SU-DHL-6 (cell line): ENCODE measurements at regions not wholly inside any gene's neighbourhood (a gene's known extent, or its start where the extent isn't known, plus 50 kb on each side); places are given as distances from the start of the nearest gene placed in this dataset.

Experiments used
- CTCF ChIP-seq: fragments of 200-600 bp; sonication (generic); IDR thresholded peaks from one replicate; pipeline ENCODE4 v1.5.1; 2017; ENCODE audit warnings: antibody characterized with exemption, mild to moderate bottlenecking, low read length, moderate library complexity; ENCODE audit not compliant: insufficient read depth, poor library complexity, severe bottlenecking
- EZH2phosphoT487 ChIP-seq: fragments of 200-600 bp; sonication (generic), shearing (Covaris generic); conservative IDR thresholded peaks from 2 replicates; pipeline ENCODE4 v1.6.1; 2018; ENCODE audit warnings: mild to moderate bottlenecking, antibody characterized with exemption, low read length, moderate library complexity, mixed read lengths

- TF ChIP-seq CTCF (no peak), EZH2phosphoT487 (no peak)
Observed at GRCh38 chr6:74402781-74403180, 706.8 kb downstream of the CD109 start.
